ENCODE measurements at regions not wholly inside any gene's neighbourhood (a gene's known extent, or its start where the extent isn't known, plus 50 kb on each side); places are given as distances from the start of the nearest gene placed in this dataset.

DNA sequence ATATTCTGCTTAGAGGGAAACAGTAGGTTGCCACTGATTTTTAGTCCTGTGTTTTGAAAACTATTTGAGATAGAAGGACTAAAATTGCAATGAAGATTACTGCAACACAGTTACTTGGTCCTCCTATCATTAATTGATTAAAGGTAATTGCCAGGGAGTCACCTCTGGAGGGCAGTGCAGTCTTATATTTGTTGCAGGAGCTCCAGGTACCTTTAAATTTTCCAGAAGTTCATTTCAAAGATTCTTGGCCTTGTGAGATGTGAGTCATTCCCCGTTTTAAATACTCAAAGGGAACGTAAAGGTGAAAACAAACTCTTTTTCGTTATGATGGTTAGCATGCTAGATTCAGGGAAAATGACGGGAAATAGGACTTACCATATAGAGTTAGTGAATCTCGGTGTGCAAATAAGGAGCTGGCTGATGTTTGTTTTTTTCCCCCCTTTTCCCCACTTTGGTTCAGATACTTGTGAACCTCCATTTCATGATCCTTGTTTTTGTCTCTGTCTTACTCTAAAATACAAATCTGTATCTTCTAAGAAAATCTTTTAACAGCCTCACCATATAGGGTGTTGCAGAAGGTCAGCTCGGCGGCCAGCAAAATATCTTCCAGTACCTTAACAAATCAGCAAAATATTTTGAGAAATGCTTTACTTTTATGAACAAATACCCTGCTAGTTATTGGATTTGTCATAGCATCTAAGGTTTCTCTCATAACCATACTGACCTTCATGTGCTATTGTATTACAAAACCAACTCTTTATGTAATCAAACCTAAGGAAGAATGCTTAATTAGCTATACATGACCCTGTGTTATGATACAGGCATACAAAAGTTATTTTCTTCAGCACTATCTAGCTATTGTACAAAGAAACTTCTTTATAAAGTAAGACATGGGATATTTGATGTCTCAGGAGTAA, 143.0 kb upstream of the HDAC9 start:
- DNase-seq (ENCODE audit: insufficient read length, low spot score): no peak
- TF ChIP-seq TAF1 (IDR thresholded peaks at IDR 0.05; ENCODE audit: low read depth, low read length) (no peak), PAX5 (IDR thresholded peaks at IDR 0.05; ENCODE audit: insufficient read depth, low read length, severe bottlenecking) (no peak), POLR2AphosphoS5 (IDR thresholded peaks at IDR 0.05; ENCODE audit: low read depth, low read length) (no peak)
- FAIRE-seq: peak; percentile 81

DNA sequence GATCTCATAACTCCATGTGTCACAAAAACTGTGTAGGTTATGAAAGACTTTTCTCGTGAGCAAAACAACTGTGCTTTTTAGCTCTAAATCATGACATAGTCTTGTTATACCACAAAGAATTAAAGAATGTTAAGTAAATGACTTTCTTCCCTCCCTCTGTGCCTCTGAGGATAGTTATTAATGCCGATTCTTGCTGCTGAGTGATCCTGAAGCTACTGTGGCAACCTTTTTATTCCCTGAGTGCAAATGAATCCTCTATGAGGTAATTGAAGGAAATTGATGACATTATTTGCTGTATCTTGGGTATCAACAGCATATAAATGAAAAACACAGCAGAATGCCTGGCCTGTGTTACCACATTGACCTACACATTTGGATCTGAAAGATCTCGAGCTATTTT, 142.2 kb upstream of the HDAC9 start:
- peak; percentile 47 for FAIRE-seq

DNA sequence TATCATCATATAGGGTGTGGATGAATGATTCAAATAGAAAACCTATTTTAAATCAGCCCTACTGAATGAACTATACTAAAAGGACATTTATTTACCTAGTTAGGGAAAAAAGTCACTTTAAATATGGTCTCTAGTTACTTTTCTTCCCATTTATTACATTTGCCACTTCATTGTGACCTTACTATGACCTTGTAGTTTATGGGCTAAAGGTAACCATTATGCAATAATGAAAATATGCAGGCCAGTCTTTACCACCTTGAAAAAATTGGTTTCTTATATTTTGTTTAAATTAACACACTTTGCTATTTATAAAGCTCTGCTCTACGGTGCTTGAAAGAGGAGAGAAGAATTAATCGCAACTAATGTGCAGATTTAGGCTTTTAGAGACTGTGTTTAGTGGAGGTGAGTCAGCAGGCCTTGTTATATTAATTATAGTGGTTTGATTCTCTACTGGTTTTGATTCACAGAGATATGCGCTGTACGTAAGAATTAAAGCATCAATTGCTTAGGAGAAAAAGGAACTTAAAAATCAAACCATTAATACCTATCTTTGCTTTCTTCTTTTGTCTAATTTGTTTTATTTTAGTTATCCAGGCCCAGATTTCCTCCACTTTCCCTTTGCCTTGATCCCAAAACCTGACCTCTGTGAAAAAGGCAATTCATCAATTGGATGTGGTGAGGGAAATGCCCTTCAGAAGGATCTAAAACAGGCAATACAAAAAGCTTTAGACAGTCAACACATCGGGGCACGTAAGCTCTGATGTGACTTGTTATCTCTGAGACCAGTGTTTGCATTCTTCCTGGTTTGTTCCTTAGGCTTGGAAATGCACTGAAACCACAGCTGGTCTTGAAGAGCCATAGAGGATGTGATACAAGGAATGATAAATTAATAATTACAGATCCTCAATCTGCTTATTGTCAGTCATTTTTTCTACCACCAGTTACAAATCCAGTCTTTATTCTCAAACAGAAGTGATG, 141.2 kb upstream of the HDAC9 start:
- FAIRE-seq (no peak), DNase-seq (ENCODE audit: insufficient read length, low spot score) (no peak)

More for the DNA sequence above, 142.2 kb upstream of the HDAC9 start:
- TF ChIP-seq PAX5 (IDR thresholded peaks at IDR 0.05; ENCODE audit: insufficient read depth, low read length, severe bottlenecking) (no peak), POLR2AphosphoS5 (IDR thresholded peaks at IDR 0.05; ENCODE audit: low read depth, low read length) (no peak), TAF1 (IDR thresholded peaks at IDR 0.05; ENCODE audit: low read depth, low read length) (no peak), POU2F2 (IDR thresholded peaks at IDR 0.05; ENCODE audit: low read depth, low read length) (no peak)
- no peak for DNase-seq (ENCODE audit: insufficient read length, low spot score)

DNA sequence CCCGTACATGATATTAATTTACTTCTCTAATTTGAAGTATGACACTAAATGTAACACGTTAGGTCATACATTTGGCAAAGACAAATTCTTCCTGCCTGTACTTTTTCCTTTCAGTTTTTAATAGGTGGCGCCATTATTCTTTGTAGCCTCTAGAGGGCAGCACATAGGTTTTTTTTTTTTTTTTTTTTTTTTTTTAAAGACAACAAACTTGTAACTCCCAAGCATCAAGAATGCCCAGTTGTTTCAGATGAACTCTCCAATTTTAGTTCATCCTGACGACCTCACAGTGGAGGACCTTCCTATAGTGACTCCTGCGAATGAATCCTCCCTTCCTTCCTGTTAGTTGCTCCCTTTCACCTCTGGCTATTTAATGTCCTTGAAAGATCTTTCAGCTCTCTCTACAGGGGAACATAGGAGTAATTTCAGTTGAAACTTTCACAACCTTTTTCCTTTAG, 139.3 kb upstream of the HDAC9 start:
- DNase-seq (ENCODE audit: insufficient read length, low spot score) (no peak), FAIRE-seq (peak; percentile 13)
- TF ChIP-seq POLR2AphosphoS5 (IDR thresholded peaks at IDR 0.05; ENCODE audit: low read depth, low read length) (no peak), POLR2A (IDR thresholded peaks at IDR 0.05; ENCODE audit: low read depth, low read length) (no peak), PAX5 (IDR thresholded peaks at IDR 0.05; ENCODE audit: insufficient read depth, low read length, severe bottlenecking) (no peak), SPI1 (IDR thresholded peaks at IDR 0.05; ENCODE audit: low read depth, low read length) (no peak), TAF1 (IDR thresholded peaks at IDR 0.05; ENCODE audit: low read depth, low read length) (no peak), POU2F2 (IDR thresholded peaks at IDR 0.05; ENCODE audit: low read depth, low read length) (no peak)

More for the DNA sequence above, 141.2 kb upstream of the HDAC9 start:
- no peak for TF ChIP-seq TAF1 (IDR thresholded peaks at IDR 0.05; ENCODE audit: low read depth, low read length)
- TF ChIP-seq PAX5 (IDR thresholded peaks at IDR 0.05; ENCODE audit: insufficient read depth, low read length, severe bottlenecking): no peak
- no peak for TF ChIP-seq POLR2AphosphoS5 (IDR thresholded peaks at IDR 0.05; ENCODE audit: low read depth, low read length)
- TF ChIP-seq POU2F2 (IDR thresholded peaks at IDR 0.05; ENCODE audit: low read depth, low read length): no peak
- TF ChIP-seq POLR2A (IDR thresholded peaks at IDR 0.05; ENCODE audit: low read depth, low read length): no peak
- TF ChIP-seq SPI1 (IDR thresholded peaks at IDR 0.05; ENCODE audit: low read depth, low read length): no peak

DNA sequence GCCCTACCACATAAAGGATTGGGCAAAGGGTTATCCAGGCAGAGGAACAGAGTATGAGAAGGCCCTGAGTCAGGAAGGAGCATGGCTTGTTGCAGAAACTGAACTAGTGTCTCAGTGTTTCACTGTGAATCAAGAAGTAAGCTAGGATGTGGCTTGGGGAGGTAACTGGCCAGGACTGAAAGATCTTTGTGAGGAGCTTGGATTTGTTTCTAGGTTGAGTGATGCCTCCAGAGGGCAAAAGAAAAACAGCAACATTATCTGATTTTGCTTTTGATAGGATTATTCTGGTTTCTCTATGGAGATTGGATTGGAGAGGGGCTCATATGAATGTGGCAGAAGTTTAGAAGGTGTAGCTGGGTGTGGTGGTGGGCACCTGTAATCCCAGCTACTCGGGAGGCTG, 137.9 kb upstream of the HDAC9 start:
- DNase-seq (ENCODE audit: insufficient read length, low spot score): no peak
- FAIRE-seq: peak; percentile 23
- no peak for TF ChIP-seq POU2F2 (IDR thresholded peaks at IDR 0.05; ENCODE audit: low read depth, low read length)
- no peak for TF ChIP-seq TAF1 (IDR thresholded peaks at IDR 0.05; ENCODE audit: low read depth, low read length)
- TF ChIP-seq PAX5 (IDR thresholded peaks at IDR 0.05; ENCODE audit: insufficient read depth, low read length, severe bottlenecking): no peak
- no peak for TF ChIP-seq POLR2AphosphoS5 (IDR thresholded peaks at IDR 0.05; ENCODE audit: low read depth, low read length)
- TF ChIP-seq POLR2A (IDR thresholded peaks at IDR 0.05; ENCODE audit: low read depth, low read length): no peak
- no peak for TF ChIP-seq SPI1 (IDR thresholded peaks at IDR 0.05; ENCODE audit: low read depth, low read length)

DNA sequence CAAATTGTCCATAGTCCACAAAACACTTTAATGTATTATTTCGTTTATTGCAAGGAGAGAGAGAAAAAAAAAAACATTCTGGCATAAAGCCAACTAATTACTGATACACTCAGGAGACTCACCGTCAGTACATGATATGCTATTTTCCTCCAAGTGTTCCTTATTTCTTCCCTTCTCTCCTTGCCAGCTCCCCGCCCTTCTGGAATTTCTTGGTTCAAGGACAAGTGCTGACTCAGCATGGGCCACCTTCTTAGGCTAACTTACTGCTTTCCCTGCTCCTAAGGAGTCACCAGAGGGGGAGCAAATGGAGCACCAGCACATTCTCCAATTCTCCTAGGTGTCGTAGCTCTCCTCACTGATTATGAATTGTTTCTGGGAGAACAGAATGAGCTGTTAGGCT, 133.8 kb upstream of the HDAC9 start:
- no peak for FAIRE-seq
- DNase-seq (ENCODE audit: insufficient read length, low spot score): no peak
- TF ChIP-seq SPI1 (IDR thresholded peaks at IDR 0.05; ENCODE audit: low read depth, low read length): no peak
- no peak for TF ChIP-seq POLR2A (IDR thresholded peaks at IDR 0.05; ENCODE audit: low read depth, low read length)
- no peak for TF ChIP-seq POU2F2 (IDR thresholded peaks at IDR 0.05; ENCODE audit: low read depth, low read length)
- TF ChIP-seq POLR2AphosphoS5 (IDR thresholded peaks at IDR 0.05; ENCODE audit: low read depth, low read length): no peak
- no peak for TF ChIP-seq TAF1 (IDR thresholded peaks at IDR 0.05; ENCODE audit: low read depth, low read length)
- no peak for TF ChIP-seq PAX5 (IDR thresholded peaks at IDR 0.05; ENCODE audit: insufficient read depth, low read length, severe bottlenecking)

DNA sequence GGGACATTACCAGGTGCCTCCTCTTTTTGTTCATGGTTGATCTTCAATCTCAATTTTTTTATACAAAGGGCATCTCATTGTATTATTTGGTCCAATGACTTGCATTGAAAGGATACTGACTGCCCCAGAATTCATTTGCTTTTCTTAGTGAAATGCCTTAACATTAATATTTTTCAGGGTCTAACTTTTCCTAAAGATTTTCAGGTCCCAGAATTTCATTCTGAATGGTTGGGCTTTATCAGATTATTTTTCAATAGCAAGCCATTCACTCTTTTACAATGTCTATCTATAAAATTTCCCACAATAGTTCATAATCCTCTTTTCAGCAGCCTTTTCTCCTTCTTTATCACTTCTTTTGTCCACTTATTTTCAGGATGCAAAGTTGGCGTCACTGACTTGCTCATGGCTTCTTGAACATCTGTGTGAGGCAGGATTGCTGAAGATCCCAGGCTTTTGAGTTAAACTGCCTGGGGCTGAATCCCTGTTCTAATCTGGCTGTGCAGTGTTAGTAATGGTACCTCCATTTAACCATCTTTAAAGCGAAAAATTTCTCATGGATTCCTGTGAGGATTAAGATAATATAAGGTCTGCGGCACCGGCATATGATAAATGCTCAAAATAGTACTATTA, 131.7 kb upstream of the HDAC9 start:
- DNase-seq (ENCODE audit: insufficient read length, low spot score) (no peak), FAIRE-seq (no peak)
- TF ChIP-seq POU2F2 (IDR thresholded peaks at IDR 0.05; ENCODE audit: low read depth, low read length): no peak
- no peak for TF ChIP-seq POLR2A (IDR thresholded peaks at IDR 0.05; ENCODE audit: low read depth, low read length)
- TF ChIP-seq POLR2AphosphoS5 (IDR thresholded peaks at IDR 0.05; ENCODE audit: low read depth, low read length): no peak
- TF ChIP-seq SPI1 (IDR thresholded peaks at IDR 0.05; ENCODE audit: low read depth, low read length): no peak
- TF ChIP-seq TAF1 (IDR thresholded peaks at IDR 0.05; ENCODE audit: low read depth, low read length): no peak
- TF ChIP-seq PAX5 (IDR thresholded peaks at IDR 0.05; ENCODE audit: insufficient read depth, low read length, severe bottlenecking): no peak

DNA sequence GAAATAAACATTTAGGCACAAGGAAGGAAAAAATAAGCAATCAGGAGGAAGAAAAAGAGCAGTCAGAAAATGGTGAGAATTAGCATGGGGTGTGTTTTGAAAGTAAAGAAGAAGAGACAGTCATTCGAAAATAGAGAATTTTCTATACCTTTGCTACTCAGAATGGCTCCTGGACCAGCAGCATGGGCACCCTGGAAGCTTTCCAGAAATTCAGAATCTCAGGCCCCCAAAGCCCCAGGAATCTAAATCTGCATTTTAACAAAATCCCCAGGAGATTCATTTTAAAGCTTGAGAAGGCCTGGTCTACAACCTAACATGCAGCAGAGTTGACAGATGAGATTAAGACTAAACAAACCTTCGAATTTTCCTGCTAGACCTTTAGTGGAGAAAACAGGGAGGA, 131.2 kb upstream of the HDAC9 start:
- TF ChIP-seq PAX5 (IDR thresholded peaks at IDR 0.05; ENCODE audit: insufficient read depth, low read length, severe bottlenecking) (no peak), SPI1 (IDR thresholded peaks at IDR 0.05; ENCODE audit: low read depth, low read length) (no peak), POLR2AphosphoS5 (IDR thresholded peaks at IDR 0.05; ENCODE audit: low read depth, low read length) (no peak), POLR2A (IDR thresholded peaks at IDR 0.05; ENCODE audit: low read depth, low read length) (no peak), TAF1 (IDR thresholded peaks at IDR 0.05; ENCODE audit: low read depth, low read length) (no peak), POU2F2 (IDR thresholded peaks at IDR 0.05; ENCODE audit: low read depth, low read length) (no peak)
- FAIRE-seq: no peak
- no peak for DNase-seq (ENCODE audit: insufficient read length, low spot score)

Data from GM12891 (cell line).